ENCODE measurements at regions not wholly inside any gene's neighbourhood (a gene's known extent, or its start where the extent isn't known, plus 50 kb on each side); places are given as distances from the start of the nearest gene placed in this dataset.

DNA sequence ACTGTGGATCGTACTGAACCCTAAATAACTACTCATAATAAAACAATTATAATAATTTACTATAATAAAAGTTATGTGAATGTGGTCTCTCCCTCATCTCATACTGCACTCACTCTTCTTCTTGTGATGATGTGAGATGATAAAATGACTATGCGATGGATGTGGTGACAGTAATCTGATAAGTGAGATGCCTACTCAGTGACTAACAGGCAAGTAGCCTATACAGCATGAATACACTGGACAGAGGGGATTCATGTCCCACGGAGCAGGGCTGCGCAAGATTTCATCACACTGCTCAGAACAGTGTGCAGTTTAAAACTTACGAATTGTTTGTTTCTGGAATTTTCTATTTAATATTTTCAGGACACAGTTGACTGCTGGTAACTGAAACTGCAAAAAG lies 304.0 kb downstream of the DUSP10 start:
- TF ChIP-seq, protein P1, sequence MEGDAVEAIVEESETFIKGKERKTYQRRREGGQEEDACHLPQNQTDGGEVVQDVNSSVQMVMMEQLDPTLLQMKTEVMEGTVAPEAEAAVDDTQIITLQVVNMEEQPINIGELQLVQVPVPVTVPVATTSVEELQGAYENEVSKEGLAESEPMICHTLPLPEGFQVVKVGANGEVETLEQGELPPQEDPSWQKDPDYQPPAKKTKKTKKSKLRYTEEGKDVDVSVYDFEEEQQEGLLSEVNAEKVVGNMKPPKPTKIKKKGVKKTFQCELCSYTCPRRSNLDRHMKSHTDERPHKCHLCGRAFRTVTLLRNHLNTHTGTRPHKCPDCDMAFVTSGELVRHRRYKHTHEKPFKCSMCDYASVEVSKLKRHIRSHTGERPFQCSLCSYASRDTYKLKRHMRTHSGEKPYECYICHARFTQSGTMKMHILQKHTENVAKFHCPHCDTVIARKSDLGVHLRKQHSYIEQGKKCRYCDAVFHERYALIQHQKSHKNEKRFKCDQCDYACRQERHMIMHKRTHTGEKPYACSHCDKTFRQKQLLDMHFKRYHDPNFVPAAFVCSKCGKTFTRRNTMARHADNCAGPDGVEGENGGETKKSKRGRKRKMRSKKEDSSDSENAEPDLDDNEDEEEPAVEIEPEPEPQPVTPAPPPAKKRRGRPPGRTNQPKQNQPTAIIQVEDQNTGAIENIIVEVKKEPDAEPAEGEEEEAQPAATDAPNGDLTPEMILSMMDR (IDR thresholded peaks at IDR 0.05), result no peak
- no peak for TF ChIP-seq ZFX (IDR thresholded peaks at IDR 0.05; ENCODE audit: borderline replicate concordance)
